Mesodermal cell (in vitro differentiated cells): ENCODE measurements at regions not wholly inside any gene's neighbourhood (a gene's known extent, or its start where the extent isn't known, plus 50 kb on each side); places are given as distances from the start of the nearest gene placed in this dataset.

Experiments used
- H3K27ac ChIP-seq: 2 replicates; pipeline ENCODE4 v1.7.0; 2013; ENCODE audit warnings: mild to moderate bottlenecking, low read depth, low read length, moderate library complexity; ENCODE audit not compliant: severe bottlenecking
- H3K36me3 ChIP-seq: 2 replicates; pipeline ENCODE4 v1.7.1; 2013; ENCODE audit warnings: mild to moderate bottlenecking, low read length, moderate library complexity; ENCODE audit not compliant: control insufficient read depth, insufficient read depth
- H3K4me1 ChIP-seq: one replicate; pipeline ENCODE4 v1.7.1; 2013; ENCODE audit warnings: mild to moderate bottlenecking, low read length; ENCODE audit not compliant: insufficient read depth, control insufficient read depth, poor library complexity, severe bottlenecking
- H3K4me3 ChIP-seq: 2 replicates; pipeline ENCODE4 v1.7.0; 2013; ENCODE audit warnings: low read length, control low read depth, mild to moderate bottlenecking; ENCODE audit not compliant: insufficient read depth, poor library complexity, severe bottlenecking; ENCODE audit errors: extremely low read depth
- H3K9me3 ChIP-seq: 2 replicates; pipeline ENCODE4 v1.7.1; 2013; ENCODE audit warnings: mild to moderate bottlenecking, low read length, moderate library complexity; ENCODE audit not compliant: control insufficient read depth
- WGBS, 2 experiments: methylation state at CpG; one replicate each; pipeline ENCODE4 v1.1.5; 2013; ENCODE audit warnings: missing lambda C conversion rate in 2 of 2; ENCODE audit not compliant: insufficient coverage in 2 of 2; 5-methylcytosine and 5-hydroxymethylcytosine counted together

DNA sequence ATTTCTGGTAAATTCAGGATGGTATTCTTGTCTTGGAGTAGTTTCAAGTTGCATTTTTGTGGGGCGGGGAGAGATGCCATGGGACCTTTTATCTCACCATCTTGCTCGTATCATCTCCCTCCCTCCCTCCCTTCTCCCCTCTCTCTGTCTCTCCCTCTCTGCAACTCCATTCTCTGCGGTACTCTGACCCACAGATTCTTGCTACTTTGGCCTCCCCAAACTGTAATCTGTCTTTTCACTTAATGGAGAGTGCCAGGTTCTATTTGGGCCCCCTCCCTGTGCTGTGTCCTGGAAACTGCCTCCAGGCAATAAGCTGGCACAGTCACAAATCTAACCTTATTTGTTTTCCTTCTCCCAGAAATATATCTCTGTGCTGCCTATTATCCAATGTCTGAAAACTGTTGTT lies 175.2 kb downstream of the PAWR start:
- WGBS, 2 experiments: 72 to 86% methylated on average over 1 to 3 of the region's 3 CpGs
- no peak overlapping the region for H3K27ac ChIP-seq
- no peaks in the 10 kb centered on the region for H3K9me3 ChIP-seq
- peaks cover 11% of the 10 kb centered on the region for H3K4me1 ChIP-seq
- no peak overlapping the region for H3K4me3 ChIP-seq
- peaks cover 5% of the 10 kb centered on the region for H3K36me3 ChIP-seq

DNA sequence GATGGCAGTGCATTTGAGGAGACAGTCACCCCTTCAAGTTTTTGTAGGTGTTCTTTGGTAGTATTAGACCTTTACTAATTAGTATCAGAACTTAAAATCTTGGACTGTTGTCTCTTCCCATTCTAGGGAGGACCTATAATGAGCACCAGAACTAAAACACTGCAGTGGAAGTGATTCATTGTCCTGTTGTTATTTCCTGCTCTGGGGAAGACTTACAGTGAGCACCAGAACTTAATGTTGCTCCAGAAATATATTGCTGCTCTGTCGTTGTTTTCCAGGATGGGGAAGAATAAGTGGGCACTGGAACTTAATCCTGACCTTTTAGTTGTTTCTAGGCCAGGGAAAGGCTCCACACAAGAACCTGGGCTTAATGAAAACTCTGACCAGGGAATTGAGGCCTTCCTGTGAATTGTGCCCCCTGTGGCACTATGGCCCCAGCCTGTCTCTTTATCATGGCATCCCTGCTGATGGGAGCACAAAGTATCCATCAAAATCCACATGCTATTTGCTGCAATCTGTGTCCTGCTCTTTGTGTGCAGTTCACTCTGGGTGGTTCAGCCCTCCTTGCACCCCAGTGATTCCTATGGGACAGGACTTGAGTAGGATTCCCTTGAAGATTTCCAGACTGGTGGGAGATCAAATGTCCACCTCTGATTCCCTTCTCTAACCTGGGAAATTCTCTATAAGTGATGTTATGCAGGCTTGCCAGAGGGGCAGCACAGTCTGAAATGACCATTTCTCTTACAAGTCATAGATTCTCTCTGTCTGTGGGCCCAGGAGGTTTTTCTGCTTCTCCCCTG lies 175.8 kb downstream of the PAWR start:
- 92 to 100% methylated on average over 1 of the region's 1 CpG for WGBS, 2 experiments
- H3K9me3 ChIP-seq: no peaks in the 10 kb centered on the region
- peaks cover 11% of the 10 kb centered on the region for H3K4me1 ChIP-seq
- peak overlapping the region; percentile 68 for H3K27ac ChIP-seq
- H3K4me3 ChIP-seq: no peak overlapping the region
- peaks cover 5% of the 10 kb centered on the region for H3K36me3 ChIP-seq

DNA sequence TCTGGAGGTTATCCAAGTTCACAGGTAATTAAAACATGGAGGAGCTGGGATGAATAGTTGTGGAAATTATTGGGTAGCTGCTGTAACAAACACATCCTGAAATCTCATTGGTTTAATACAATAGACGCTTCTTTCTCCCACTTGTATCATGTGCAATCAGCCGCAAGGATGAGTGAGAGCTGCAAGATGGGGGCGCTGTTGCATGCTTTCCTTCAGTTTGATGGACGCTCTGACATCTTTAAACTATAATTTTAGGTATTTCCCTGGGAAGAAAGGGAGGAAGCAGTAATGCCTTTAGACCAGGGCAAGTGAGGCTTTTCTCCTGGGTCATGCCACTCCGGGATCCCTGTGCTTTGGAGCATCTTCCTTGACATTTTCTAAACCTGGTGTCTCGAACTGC lies 178.7 kb downstream of the PAWR start:
- H3K27ac ChIP-seq: no peak overlapping the region
- no peaks in the 10 kb centered on the region for H3K9me3 ChIP-seq
- no peak overlapping the region for H3K4me3 ChIP-seq
- WGBS, 2 experiments: 89 to 92% methylated on average over 4 to 6 of the region's 6 CpGs
- peaks cover 11% of the 10 kb centered on the region for H3K4me1 ChIP-seq
- no peaks in the 10 kb centered on the region for H3K36me3 ChIP-seq

DNA sequence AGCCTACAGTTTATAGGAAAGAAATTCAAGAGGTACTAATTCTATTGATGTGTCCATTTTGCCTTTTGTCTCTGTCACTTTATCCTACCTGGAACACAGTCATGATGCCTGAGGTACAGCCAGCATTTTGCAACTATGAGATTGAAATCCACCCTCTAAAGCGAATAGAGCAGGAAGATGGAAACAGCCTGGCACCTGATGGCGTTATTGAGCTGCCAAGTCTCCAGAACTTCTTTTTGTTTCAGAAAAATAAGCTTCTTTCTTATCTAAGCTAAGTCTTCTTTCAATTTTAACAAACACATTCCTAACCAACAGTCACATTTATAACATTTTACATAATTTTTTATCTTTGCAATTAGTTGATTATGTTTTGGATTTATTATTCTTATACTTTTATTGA lies 182.1 kb downstream of the PAWR start:
- no peak overlapping the region for H3K27ac ChIP-seq
- 94 to 95% methylated on average over 2 of the region's 2 CpGs for WGBS, 2 experiments
- H3K4me1 ChIP-seq: no peaks in the 10 kb centered on the region
- H3K36me3 ChIP-seq: no peaks in the 10 kb centered on the region
- H3K4me3 ChIP-seq: no peak overlapping the region
- H3K9me3 ChIP-seq: no peaks in the 10 kb centered on the region
